ENCODE measurements at regions not wholly inside any gene's neighbourhood (a gene's known extent, or its start where the extent isn't known, plus 50 kb on each side); places are given as distances from the start of the nearest gene placed in this dataset.

DNA sequence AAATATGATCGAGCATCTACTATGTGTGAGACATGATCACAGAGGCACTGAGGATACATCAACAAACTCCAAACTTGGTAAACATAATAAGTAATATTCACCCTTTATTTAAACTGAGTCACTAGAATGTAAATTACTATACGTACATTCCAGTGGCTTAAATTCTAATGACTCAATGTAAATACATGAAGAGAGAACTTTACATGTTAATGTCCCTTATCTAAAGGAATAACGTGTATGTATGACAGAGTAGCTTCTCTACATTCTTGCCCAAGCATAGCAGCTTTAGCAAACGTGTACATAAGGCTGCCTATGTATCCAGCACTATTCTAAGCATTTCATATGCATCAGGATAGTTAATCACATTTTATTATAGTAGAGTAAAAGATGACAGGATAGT is 111.8 kb upstream of the CYYR1 start:
- no peaks in the 10 kb centered on the region for H3K36me3 ChIP-seq
- ATAC-seq (ENCODE audit: low FRiP score in 2 of 2) (no peak), DNase-seq (no peak)

DNA sequence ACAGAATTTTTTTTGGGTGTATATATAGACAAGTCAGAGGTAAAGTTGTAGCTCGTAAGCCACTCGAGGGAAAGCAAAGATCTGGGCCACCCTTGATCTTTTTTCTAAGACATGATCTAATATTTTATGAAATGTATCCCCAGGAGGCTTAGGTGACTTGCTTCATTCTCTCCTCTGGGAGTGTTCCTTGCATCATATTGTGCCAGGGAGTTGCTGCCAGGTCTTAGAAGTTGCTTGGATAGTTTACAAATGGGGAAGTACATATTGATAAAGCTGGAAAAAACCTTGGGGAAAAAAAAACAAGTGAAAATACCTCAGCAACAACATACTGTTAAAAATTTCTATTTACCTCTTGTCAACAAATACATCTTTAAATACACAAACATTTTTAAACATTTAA is 110.9 kb upstream of the CYYR1 start:
- no peak for DNase-seq
- Histone ChIP-seq H3K9me3 (no peaks in the 10 kb centered on the region), H3K4me3 (no peak overlapping the region), H3K27ac (no peak overlapping the region), H3K4me1 (no peaks in the 10 kb centered on the region), H3K36me3 (no peaks in the 10 kb centered on the region), H3K27me3 (no peaks in the 10 kb centered on the region)
- WGBS, 2 donors, result 86 to 87% methylated on average over 2 of the region's 2 CpGs
- no peak for TF ChIP-seq EP300 (IDR thresholded peaks at IDR 0.05)
- TF ChIP-seq POLR2AphosphoS5 (IDR thresholded peaks at IDR 0.05), result no peak
- TF ChIP-seq POLR2A (IDR thresholded peaks at IDR 0.05), result no peak
- TF ChIP-seq, protein P1, sequence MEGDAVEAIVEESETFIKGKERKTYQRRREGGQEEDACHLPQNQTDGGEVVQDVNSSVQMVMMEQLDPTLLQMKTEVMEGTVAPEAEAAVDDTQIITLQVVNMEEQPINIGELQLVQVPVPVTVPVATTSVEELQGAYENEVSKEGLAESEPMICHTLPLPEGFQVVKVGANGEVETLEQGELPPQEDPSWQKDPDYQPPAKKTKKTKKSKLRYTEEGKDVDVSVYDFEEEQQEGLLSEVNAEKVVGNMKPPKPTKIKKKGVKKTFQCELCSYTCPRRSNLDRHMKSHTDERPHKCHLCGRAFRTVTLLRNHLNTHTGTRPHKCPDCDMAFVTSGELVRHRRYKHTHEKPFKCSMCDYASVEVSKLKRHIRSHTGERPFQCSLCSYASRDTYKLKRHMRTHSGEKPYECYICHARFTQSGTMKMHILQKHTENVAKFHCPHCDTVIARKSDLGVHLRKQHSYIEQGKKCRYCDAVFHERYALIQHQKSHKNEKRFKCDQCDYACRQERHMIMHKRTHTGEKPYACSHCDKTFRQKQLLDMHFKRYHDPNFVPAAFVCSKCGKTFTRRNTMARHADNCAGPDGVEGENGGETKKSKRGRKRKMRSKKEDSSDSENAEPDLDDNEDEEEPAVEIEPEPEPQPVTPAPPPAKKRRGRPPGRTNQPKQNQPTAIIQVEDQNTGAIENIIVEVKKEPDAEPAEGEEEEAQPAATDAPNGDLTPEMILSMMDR (IDR thresholded peaks at IDR 0.05), result no peak
- no peak for ATAC-seq (ENCODE audit: low FRiP score in 2 of 2)

More for the DNA sequence above, 111.8 kb upstream of the CYYR1 start:
- Histone ChIP-seq H3K27me3 (no peaks in the 10 kb centered on the region), H3K4me3 (no peak overlapping the region), H3K9me3 (peaks cover 0 to 6% (median 2%) of the 10 kb centered on the region in 4 donors), H3K4me1 (no peaks in the 10 kb centered on the region), H3K27ac (no peak overlapping the region)
- TF ChIP-seq EP300 (IDR thresholded peaks at IDR 0.05) (no peak), POLR2AphosphoS5 (IDR thresholded peaks at IDR 0.05) (no peak), POLR2A (IDR thresholded peaks at IDR 0.05) (no peak)
- TF ChIP-seq, protein P1 (IDR thresholded peaks at IDR 0.05), result no peak
- WGBS, 2 donors, result 62 to 72% methylated on average over 4 of the region's 4 CpGs

DNA sequence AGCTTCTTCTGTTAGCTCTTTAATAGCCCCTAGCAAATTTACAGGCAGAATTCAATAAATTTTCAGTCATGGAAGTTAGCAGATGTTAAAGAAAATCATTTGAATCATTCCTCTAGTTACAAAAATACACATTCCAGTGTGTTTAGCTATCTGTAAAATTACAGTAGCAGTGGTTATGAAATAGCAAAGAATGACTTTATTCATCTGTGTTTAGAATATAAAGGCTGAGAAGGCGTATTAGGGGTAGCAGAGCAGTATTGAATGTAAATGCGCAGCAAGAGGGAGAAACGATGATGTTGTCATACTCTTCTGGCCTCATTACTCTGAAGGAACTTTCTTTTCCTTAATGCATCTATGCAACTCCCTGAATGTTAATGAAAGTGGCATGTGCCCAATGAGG is 106.2 kb upstream of the CYYR1 start:
- H3K4me1 ChIP-seq, result no peaks in the 10 kb centered on the region
- no peaks in the 10 kb centered on the region for H3K9me3 ChIP-seq
- ATAC-seq (ENCODE audit: low FRiP score in 2 of 2) (no peak), DNase-seq (no peak)
- no peaks in the 10 kb centered on the region for H3K36me3 ChIP-seq
- H3K27me3 ChIP-seq, result no peaks in the 10 kb centered on the region
- WGBS, 2 donors, result 86 to 87% methylated on average over 3 of the region's 3 CpGs
- H3K4me3 ChIP-seq, result no peak overlapping the region
- TF ChIP-seq EP300 (IDR thresholded peaks at IDR 0.05) (no peak), POLR2A (IDR thresholded peaks at IDR 0.05) (no peak), POLR2AphosphoS5 (IDR thresholded peaks at IDR 0.05) (no peak)
- TF ChIP-seq, protein P1 (IDR thresholded peaks at IDR 0.05), result no peak
- H3K27ac ChIP-seq, result no peak overlapping the region

DNA sequence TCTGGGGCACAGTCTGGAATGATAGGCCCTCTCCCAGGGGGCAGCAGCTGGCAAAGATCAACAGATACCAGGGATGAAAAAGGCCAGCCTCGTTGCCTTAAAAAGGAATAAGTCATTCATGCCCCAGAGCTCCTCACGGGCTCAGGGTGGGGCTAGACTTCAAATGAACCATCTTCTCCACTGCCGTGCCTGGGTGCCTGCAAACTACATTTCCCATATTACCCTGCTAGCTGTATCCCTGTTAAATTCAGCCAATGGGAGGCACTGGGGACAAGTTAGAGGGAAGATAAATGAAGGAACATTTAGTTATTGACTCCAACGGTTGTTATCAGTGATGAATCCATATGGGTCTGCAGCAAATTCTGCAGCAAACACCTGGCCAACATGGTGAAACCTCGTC is 101.2 kb upstream of the CYYR1 start:
- no peak overlapping the region for H3K27ac ChIP-seq
- WGBS, 2 donors, result 71 to 72% methylated on average over 5 of the region's 5 CpGs
- H3K4me1 ChIP-seq, result no peaks in the 10 kb centered on the region
- no peak for TF ChIP-seq POLR2A (IDR thresholded peaks at IDR 0.05)
- no peak for TF ChIP-seq POLR2AphosphoS5 (IDR thresholded peaks at IDR 0.05)
- TF ChIP-seq, protein P1 (IDR thresholded peaks at IDR 0.05), result no peak
- no peak for TF ChIP-seq EP300 (IDR thresholded peaks at IDR 0.05)
- DNase-seq, result no peak
- no peaks in the 10 kb centered on the region for H3K9me3 ChIP-seq
- H3K36me3 ChIP-seq, result no peaks in the 10 kb centered on the region
- no peak for ATAC-seq (ENCODE audit: low FRiP score in 2 of 2)
- no peaks in the 10 kb centered on the region for H3K27me3 ChIP-seq
- no peak overlapping the region for H3K4me3 ChIP-seq

DNA sequence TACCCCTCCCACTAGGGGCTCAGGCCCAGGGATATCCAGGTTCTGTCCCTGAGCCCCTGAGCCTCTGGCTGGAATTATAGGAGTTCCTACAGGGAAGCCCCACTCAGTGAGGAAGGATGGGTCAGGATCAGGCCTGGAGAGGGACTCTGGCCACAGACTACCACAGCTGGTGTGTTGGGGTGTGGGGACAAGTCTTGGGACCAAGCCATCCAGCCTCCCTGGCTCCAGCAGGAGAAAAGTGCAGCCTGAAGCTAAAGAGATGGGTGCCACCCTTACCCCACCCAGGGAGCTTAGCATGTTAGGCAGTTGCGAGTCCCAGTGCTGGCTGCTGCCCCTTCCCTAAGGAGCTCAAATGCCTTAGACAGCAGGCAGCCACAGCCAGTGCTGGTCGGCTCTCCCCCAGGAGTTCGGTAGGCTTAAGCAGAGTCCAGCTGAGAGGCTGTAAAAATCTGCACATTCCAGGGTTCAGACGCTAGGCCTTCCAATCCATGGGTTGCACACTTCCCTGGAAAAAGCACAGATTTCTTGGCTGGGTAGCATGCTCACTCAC is 96.2 kb upstream of the CYYR1 start:
- H3K4me3 ChIP-seq, result no peak overlapping the region
- no peaks in the 10 kb centered on the region for H3K27me3 ChIP-seq
- H3K27ac ChIP-seq, result no peak overlapping the region
- ATAC-seq (ENCODE audit: low FRiP score in 2 of 2), result no peak
- TF ChIP-seq EP300 (IDR thresholded peaks at IDR 0.05) (no peak), POLR2AphosphoS5 (IDR thresholded peaks at IDR 0.05) (no peak), POLR2A (IDR thresholded peaks at IDR 0.05) (no peak)
- TF ChIP-seq, protein P1 (IDR thresholded peaks at IDR 0.05), result no peak
- H3K36me3 ChIP-seq, result no peaks in the 10 kb centered on the region
- no peak for DNase-seq
- no peaks in the 10 kb centered on the region for H3K9me3 ChIP-seq
- H3K4me1 ChIP-seq, result no peaks in the 10 kb centered on the region
- WGBS, 2 donors, result 80% methylated on average over 2 of the region's 4 CpGs; no CpG with 5 or more reads in 1 of the 2 donors

Data from upper lobe of left lung (tissue), 6 donors.